Spleen (tissue), 7 donors: ENCODE measurements at regions not wholly inside any gene's neighbourhood (a gene's known extent, or its start where the extent isn't known, plus 50 kb on each side); places are given as distances from the start of the nearest gene placed in this dataset.

Experiments
- CTCF ChIP-seq, 11 experiments: fragments of 200-600 bp in 7 of 11; fragments of 450-650 bp in 4 of 11; sonication (generic) in 4 of 11; IDR thresholded peaks in 8 of 11; conservative IDR thresholded peaks in 3 of 11; 1 replicate in 7 of 11; 2 replicates in 4 of 11; pipeline versions ENCODE4 v1.4.0 to v1.8.0; 2016 to 2021; ENCODE audit warnings: antibody characterized with exemption in 11 of 11, inconsistent platforms in 4 of 11, mild to moderate bottlenecking in 1 of 11
- POLR2A ChIP-seq, 3 donors: fragments of 450-650 bp; IDR thresholded peaks; one replicate each; pipeline ENCODE4 v1.5.1; 2017; ENCODE audit warnings: antibody characterized with exemption in 3 of 3, mild to moderate bottlenecking in 1 of 3
- POLR2AphosphoS5 ChIP-seq, 3 donors: sonication (generic); formaldehyde crosslinking; IDR thresholded peaks; one replicate each; pipeline ENCODE4 v1.5.1; 2017; ENCODE audit warnings: antibody characterized with exemption in 3 of 3
- donor health status: DM: no; HTN: no; CAD: no; lungs with moderate emphysema.
- donor health status: DM: no; HTN: no; CAD: no.
- donor health status: DM: no; HTN: no; CAD: no.

GRCh38 chr15:69748131-69748530 is 295.5 kb downstream of the RPLP1 start:
- TF ChIP-seq CTCF (IDR thresholded peaks at IDR 0.05 in 8 of 11, conservative IDR thresholded peaks at IDR 0.05 in 3 of 11) (no peak), POLR2A (IDR thresholded peaks at IDR 0.05) (no peak), POLR2AphosphoS5 (IDR thresholded peaks at IDR 0.05) (no peak)
